GM12875 (cell line): ENCODE measurements at regions not wholly inside any gene's neighbourhood (a gene's known extent, or its start where the extent isn't known, plus 50 kb on each side); places are given as distances from the start of the nearest gene placed in this dataset.

Source experiments
- H3K4me3 ChIP-seq: one replicate; pipeline ENCODE4 v1.5.1; 2011; ENCODE audit warnings: low read depth, low read length, control low read depth
- TF ChIP-seq, protein P1 (sequence below): IDR thresholded peaks from 2 replicates; pipeline ENCODE4 v1.5.1; 2011; ENCODE audit warnings: low read depth, mild to moderate bottlenecking, control low read depth, inconsistent platforms, low read length, moderate library complexity, borderline replicate concordance; ENCODE audit not compliant: insufficient read depth

DNA sequence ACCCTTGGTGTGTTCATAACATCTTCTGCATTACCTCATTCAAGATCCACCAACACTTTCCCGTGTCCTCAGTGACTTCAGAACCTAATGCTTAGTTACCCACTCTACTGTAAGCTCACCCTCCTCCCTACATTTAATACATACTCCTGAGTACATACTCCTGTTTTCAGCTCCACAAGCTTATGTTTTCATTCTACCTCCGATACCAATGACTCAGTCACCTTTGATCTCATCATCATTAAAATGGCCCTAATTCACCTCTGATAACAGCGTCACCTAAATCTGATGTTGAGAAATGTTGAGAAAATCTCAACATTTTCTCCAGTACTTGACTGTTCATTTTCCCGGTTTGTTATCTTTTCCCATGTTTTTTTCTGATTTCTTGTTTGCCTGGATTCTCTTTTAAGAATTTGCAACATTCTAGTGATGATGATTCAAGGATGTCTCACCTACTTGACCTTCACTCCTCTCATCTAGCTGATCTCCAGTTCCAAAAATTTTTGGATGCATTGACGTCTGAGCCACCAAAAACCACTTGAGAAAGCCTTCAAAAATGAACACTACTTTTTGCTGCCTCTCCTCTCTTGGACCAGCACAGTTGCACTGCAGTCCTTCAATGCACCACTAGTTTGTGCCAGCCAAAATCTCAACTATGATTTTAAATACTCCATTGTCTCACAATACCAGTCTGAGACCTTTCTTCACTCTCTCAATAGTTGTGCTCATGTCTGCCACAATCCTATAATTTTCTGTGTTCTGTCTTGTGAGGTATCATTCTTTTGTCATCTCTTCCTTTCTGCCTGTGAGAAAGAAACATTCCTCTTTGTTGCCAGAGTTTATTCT is 220.7 kb upstream of the SEMA6D start:
- TF ChIP-seq, protein P1, sequence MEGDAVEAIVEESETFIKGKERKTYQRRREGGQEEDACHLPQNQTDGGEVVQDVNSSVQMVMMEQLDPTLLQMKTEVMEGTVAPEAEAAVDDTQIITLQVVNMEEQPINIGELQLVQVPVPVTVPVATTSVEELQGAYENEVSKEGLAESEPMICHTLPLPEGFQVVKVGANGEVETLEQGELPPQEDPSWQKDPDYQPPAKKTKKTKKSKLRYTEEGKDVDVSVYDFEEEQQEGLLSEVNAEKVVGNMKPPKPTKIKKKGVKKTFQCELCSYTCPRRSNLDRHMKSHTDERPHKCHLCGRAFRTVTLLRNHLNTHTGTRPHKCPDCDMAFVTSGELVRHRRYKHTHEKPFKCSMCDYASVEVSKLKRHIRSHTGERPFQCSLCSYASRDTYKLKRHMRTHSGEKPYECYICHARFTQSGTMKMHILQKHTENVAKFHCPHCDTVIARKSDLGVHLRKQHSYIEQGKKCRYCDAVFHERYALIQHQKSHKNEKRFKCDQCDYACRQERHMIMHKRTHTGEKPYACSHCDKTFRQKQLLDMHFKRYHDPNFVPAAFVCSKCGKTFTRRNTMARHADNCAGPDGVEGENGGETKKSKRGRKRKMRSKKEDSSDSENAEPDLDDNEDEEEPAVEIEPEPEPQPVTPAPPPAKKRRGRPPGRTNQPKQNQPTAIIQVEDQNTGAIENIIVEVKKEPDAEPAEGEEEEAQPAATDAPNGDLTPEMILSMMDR: no peak
- no peak overlapping the region for H3K4me3 ChIP-seq

DNA sequence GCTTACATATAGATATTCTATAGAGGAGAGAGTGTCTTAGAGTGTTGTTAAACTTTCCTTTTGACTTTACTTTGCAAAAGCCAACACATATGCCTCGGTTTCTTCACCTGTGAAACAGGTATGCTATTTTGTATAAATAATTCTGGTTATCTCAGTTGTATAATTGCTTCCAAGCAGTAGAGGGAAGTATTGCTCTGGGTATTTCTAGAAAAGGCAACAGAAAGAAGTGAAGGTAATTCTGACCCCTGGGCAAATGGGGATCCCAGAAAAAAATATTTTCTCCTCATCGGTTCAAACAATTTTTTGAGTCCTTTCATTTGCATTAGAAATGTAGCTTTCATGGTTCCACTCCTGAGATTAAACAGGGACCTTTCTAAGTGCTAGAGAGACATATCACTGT is 216.5 kb upstream of the SEMA6D start:
- TF ChIP-seq, protein P1: no peak
- no peak overlapping the region for H3K4me3 ChIP-seq

DNA sequence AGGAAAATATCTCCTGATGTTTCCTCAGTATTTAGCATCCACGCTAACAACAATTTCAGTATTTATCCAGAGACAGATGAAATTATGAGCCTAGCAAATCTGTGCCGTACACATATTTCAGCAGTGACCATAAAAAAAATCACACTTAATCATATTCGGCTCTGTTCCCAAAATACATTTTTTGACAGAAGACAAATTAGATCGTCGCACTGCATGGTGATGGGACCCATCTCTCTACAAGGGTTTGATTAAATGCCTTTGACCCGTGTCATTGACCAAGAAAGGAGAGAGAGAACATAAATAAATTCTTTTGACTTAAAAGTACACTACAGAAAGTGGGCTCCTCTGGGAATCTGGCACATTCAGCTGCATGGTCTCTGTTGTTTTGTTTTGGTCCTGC is 215.3 kb upstream of the SEMA6D start:
- TF ChIP-seq, protein P1: no peak

DNA sequence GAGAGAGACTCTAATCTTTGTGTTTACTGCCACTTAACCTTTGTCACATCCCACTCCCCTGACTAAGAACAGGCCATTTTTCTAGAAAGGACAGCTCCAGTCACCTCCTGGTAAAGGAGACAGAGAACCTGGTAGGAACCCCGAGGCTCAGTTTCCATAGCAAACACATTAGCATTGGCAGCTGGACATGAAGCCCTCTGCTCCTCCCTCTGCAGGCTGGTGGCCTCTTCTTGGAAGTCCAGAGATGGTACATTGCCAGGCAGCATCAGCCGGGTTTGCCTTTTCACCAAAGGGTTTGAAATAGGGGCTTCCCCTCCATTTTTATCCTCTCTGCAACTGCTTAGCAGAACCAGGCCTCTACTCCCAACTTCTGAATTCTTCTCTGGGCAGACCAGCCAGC is 213.4 kb upstream of the SEMA6D start:
- TF ChIP-seq, protein P1: no peak
- H3K4me3 ChIP-seq: no peak overlapping the region

More for the DNA sequence above, 215.3 kb upstream of the SEMA6D start:
- H3K4me3 ChIP-seq: no peak overlapping the region

DNA sequence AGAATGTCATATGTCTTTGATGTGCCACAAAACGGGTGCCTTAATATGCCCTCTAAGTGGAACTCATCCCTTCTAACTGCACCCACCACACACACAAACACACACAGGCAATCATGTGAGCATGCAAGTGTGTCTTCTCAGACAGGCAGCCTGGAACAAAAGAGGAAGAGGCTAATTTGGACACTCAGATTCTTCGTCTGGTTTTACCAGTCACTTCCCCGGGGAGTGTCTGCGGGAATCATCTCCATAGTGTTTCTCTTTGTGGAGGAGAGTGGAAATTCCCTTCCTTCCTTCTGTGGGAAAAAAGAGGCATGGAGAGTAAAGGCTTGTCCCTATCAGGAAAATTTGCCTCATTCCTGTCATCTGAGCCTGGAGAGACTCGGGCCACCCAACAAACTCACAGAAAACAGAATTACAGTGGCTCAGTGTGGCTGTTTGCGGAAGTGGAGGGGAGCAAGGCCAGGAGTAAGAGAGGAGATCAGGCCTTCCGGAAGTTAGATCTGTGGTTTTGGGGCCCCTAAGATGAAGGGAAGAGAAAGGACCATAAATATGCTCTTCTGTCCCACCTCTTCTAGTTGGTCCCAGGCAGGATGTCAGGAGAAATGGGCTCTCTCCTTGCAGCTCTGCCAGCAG is 212.6 kb upstream of the SEMA6D start:
- H3K4me3 ChIP-seq: no peak overlapping the region
- TF ChIP-seq, protein P1: no peak

DNA sequence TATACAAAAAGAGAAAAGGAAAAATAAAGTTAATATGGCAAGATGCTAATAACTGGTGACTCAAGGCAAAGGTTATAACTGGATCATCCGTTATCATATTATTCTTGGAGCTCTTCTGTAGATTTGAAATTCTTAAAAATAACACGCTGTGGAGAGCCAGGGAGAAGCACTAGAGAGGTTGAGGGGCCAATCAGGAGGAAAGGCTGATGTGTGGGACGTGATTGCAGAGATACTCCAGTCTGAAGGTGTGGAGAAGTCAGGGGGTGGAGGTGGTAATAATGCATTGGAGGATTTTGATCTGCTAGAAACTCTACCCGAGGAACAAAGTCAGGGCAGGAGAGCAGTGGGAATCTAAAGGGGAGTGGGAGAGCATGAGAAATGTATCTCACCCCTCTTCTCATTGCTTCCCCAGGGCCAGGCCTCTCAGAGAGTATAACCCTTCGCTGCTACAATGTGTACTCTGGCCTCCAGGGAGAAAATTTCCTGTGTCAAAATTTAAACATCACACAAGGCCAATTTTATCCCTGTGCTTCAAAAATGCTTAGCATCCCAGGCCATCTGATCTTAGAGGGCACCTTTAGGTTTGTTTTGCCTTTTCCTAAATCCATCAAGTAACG is 211.5 kb upstream of the SEMA6D start:
- no peak overlapping the region for H3K4me3 ChIP-seq
- TF ChIP-seq, protein P1: no peak
